Dermis microvascular lymphatic vessel endothelial cell (primary cell): ENCODE measurements at regions not wholly inside any gene's neighbourhood (a gene's known extent, or its start where the extent isn't known, plus 50 kb on each side); places are given as distances from the start of the nearest gene placed in this dataset.

ENCODE experiments used
- DNase-seq, 2 donors: peaks; one replicate each; pipeline versions ENCODE4 v3.0.0 to v3.0.0-alpha.2; 2010; ENCODE audit warnings: low read depth in 2 of 2

GRCh38 chr10:43820663-43821062, 172.0 kb upstream of the ZNF32 start:
- DNase-seq, result no peak

GRCh38 chr10:43819464-43820230, 171.0 kb upstream of the ZNF32 start:
- no peak for DNase-seq

DNA sequence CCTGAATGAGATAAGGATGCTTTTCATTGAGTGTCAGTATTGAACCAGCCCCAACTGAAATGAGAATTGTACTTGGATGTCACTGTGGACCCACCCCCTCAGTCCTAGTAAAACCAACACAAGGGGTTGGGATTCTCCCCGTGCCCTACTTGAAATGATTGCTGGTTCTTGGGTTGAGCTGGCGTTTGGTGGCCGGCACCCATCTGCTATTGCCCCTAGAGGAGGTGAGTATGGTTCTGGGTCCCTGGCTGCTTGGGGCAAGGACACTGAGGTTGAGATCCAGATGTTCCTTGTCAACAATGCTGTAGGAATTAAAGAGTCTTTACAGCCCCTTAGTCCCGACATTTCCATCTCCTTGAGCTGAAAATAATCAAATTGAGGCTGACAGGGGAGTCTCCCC, 170.0 kb upstream of the ZNF32 start:
- no peak for DNase-seq

- no peak for DNase-seq
Observed at GRCh38 chr10:43817368-43817767, 168.7 kb upstream of the ZNF32 start.

DNA sequence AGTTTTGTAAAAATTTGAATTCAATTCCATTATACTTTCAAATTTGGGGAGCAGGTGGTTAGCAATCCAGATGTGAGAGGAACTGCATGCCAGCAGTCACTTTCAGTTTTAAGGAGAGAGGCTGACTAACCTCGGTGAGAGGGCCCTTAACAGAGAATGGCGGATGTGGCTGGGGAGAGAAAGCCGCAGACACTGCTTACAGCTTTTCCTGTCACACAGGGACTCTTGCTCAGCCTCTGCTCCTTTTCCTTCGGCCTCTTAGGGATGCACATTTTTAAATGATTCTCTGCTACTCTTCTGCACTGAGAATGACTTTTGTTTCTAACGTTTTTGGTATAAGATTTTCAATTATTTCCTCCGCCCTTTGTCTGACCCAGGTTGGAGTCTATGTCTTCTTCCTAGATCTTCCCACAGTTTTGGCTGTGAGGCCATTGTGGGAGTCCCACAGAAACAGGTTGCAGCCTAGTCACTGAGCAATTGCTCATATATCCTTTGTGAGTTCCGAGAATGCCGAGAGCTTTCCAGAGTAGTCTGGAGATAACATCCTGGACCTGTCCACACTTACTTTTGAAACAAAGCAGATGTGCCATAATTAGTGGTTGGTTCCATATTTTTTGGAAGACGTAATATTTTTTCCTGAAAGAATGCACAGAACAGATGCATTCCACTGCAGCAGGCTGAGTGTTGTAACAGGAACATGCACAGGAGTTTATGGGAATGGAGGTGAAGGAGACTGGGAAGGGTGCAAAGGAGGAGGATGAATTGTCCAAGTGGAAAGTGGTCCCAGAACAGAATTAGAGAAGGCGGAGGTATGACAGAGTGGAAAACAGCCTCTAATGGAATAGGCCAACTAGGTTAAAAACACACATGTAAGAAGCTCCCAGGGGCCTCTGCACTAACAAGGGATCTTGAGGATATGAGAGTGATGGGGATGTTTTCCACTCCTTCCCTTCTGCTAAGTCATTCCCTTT, 168.0 kb upstream of the ZNF32 start:
- no peak for DNase-seq

- peak; percentile 17 to 89 for DNase-seq
Observed at GRCh38 chr10:43815181-43815885, 166.7 kb upstream of the ZNF32 start.

- no peak for DNase-seq
Observed at GRCh38 chr10:43814663-43815062, 166.0 kb upstream of the ZNF32 start.

DNA sequence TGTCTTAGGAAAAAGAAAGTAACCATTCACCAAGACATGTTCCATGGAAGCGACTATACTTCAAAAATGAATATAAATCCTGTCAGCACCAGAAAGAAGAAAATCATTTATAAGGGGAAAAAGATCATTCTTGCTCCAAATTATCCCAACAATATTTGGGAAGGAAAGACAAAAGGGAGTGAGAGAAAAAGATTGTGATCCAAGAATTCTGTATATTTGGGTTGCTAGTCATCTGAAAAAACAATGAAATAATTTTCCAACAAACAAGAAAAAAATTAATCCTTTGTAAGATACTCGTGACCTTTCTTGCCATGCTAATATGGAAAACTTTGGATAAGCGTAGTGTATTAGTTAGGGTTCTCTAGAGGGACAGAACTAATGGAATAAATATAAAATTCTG, 163.2 kb upstream of the ZNF32 start:
- DNase-seq, result no peak

DNA sequence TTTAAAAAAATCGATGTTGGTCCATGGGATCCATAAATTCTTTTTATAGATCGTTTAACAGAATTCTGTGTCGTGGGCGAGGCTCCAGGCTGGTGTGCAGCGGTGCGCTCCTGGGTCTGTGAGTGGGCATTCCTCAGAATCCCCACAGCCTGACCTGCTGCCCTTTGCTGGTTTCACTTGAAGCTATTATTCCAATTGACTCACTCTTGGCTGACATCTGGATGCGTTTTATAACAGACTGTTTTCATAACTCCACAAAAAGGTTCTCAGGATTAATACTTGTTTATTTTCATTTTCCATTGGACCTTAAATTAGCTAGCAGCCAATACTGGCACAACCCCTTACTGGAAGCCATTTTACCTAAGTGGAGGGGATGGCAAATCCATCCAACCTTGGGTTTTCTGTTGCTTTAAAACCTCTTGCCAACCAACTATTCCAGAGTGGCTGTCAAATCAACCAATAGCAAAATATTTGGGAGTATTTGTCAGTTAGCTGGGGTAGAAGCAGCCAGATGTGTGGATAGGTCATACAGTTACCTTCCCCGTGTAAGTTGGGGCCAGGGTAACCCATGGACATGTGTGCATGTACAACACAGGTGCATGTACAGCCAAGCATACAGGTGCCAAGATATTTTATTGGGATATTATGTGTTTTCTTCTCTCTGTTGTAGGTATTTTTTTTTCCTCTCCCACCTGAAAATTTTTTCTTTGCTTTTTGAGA, 160.7 kb upstream of the ZNF32 start:
- peak in 1 of 2 donors; percentile 66 for DNase-seq

DNA sequence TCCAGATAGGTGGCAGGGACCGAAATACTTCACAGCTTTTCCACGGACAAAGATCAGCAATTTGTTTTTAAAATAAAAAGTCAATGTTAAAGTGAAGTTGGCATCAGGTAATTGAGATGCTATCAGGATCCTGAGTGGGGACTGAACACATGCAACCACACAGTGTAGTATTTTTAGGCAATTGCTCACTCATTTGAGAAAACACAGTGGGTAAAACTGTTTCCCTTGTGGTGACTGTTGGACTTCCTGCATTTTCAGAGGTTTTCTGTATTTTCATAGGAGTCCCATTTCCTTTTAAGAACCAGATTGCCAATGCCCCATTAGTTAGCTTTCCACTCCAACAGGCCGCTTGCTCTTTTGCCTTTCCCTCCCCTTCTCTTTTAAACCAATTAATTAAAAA, 159.5 kb upstream of the ZNF32 start:
- DNase-seq, result peak in 1 of 2 donors; percentile 36

- DNase-seq, result no peak
Observed at GRCh38 chr10:43806831-43807640, 158.4 kb upstream of the ZNF32 start.

- DNase-seq, result no peak
Observed at GRCh38 chr10:43803791-43804190, 155.1 kb upstream of the ZNF32 start.

DNA sequence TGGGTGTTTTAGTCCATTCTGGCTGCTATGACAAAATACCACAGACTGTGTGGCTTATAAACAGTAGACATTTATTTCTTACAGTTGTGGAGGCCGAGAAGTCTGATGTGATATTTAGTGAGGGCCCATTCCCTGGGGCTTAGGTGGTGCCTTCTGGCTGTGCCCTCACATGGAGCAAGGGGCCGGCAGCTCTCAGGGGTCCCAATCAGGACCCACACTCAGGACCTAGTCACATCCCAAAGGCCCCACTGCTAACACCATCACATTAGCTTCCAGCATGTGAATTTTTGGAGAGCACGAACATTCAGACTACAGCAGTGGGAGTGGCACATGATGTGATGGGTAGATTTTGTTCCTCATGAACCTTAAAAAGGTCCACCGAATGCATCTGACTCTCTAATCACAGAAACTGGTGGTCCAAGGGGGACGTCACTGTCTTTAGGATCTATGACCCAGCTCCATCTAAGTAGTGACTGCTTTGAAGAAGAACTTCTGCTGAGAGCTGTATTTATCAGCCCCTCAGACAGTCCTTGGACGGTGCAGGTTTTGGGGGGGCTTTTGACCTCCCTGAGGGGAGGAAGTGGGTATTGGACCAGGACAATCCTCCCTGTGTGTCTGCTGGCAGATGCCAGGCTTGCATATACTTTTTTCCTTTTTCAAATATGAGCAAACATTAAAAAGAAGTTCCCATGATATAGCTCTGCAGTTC, 154.5 kb upstream of the ZNF32 start:
- DNase-seq, result no peak

- no peak for DNase-seq
Observed at GRCh38 chr10:43801626-43802025, 152.9 kb upstream of the ZNF32 start.

- DNase-seq, result no peak
Observed at GRCh38 chr10:43801140-43801539, 152.5 kb upstream of the ZNF32 start.

DNA sequence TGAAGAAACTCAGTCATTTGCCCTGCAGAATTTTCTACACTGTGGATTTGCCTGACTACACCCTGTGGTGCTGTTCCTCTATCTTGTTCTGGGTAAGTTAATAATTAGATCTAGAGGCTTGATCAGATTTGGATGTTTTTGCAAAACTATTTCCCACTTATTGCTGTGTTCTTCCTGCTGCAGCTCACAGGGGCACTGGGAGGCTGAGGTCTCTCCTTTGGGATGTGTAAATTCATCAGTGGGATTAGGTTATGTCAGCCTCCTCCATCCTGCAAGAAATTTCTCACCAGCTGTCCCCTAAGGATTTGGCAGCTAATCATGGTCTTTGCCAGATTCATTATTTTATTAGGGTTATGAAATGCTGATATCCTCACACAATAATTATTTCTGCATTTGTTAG, 148.1 kb upstream of the ZNF32 start:
- no peak for DNase-seq

- DNase-seq, result no peak
Observed at GRCh38 chr10:43795639-43796038, 147.0 kb upstream of the ZNF32 start.

GRCh38 chr10:43795093-43795492, 146.4 kb upstream of the ZNF32 start:
- no peak for DNase-seq

DNA sequence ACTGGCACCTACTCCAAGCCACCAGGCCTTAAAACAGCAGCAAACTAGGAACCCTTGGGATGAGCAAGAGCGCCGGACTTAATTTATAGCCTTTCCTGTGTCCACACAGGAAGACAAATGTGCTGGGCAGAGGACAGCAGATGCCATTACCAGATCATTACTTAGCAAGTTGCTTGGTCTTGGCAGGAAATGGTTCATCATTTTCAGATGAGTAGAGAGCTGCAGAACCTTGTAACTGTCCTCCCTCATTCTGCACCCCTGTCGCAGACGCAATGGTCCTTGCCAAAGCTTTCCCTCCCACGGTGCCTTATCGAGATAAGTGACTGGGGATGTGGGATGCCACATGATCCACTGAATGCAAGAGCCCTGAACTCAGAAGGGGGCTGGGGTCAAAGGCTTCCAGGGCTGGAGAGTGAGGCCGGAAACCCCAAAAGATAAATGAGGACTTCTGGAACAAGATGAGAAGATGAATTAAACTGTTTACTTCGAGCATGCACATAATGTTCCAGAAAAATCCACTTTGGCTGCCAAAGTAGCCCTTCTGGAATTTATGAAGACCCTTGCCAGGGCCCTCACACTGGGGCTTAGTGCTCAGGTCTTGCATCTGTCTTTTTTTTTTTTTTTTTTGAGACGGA, 145.6 kb upstream of the ZNF32 start:
- no peak for DNase-seq
